ENCODE measurements at regions not wholly inside any gene's neighbourhood (a gene's known extent, or its start where the extent isn't known, plus 50 kb on each side); places are given as distances from the start of the nearest gene placed in this dataset.
"Not testable (repeated sequence)": the region's sequence is repeated elsewhere in the genome, so short reads cannot be mapped to it uniquely, and the experiment has no call there.

- no peak for DNase-seq
Observed at GRCh38 chr10:78327778-78328591, 294.3 kb downstream of the RPS24 start.

- no peak for DNase-seq
Observed at GRCh38 chr10:78328592-78329404, 295.1 kb downstream of the RPS24 start.

- no peak for DNase-seq
Observed at GRCh38 chr10:78330884-78331283, 297.2 kb downstream of the RPS24 start.

- no peak for DNase-seq
Observed at GRCh38 chr10:78331391-78331922, 297.8 kb downstream of the RPS24 start.

GRCh38 chr10:78332012-78332411, 298.3 kb downstream of the RPS24 start:
- DNase-seq: no peak

- no peak for DNase-seq
Observed at GRCh38 chr10:78332657-78333056, 299.0 kb downstream of the RPS24 start.

- no peak for DNase-seq
Observed at GRCh38 chr10:78333362-78334143, 299.9 kb downstream of the RPS24 start.

- DNase-seq: no peak
Observed at GRCh38 chr10:78335371-78335690, 301.7 kb downstream of the RPS24 start.

- no peak for DNase-seq
Observed at GRCh38 chr10:78335691-78336401, 302.2 kb downstream of the RPS24 start.

GRCh38 chr10:78336402-78336791, 302.7 kb downstream of the RPS24 start:
- DNase-seq: no peak

- no peak for DNase-seq
Observed at GRCh38 chr10:78337016-78337415, 303.4 kb downstream of the RPS24 start.

GRCh38 chr10:78337646-78338391, 304.2 kb downstream of the RPS24 start:
- no peak for DNase-seq

- DNase-seq: no peak
Observed at GRCh38 chr10:78338717-78339116, 305.1 kb downstream of the RPS24 start.

GRCh38 chr10:78339251-78339650, 305.6 kb downstream of the RPS24 start:
- DNase-seq: no peak

GRCh38 chr10:78341953-78342614, 308.4 kb downstream of the RPS24 start:
- no peak for DNase-seq

- DNase-seq: no peak
Observed at GRCh38 chr10:78342827-78343653, 309.4 kb downstream of the RPS24 start.

GRCh38 chr10:78344257-78344656, 310.6 kb downstream of the RPS24 start:
- DNase-seq: not testable (repeated sequence)

GRCh38 chr10:78345515-78345914, 311.9 kb downstream of the RPS24 start:
- DNase-seq: not testable (repeated sequence)

GRCh38 chr10:78346721-78347120, 313.1 kb downstream of the RPS24 start:
- no peak for DNase-seq

All from stimulated activated CD4-positive, alpha-beta T cell treated with anti-CD3 and anti-CD28 coated beads, Interleukin-1b, Interleukin-23, amount 100 ng/mL, for 48 hours (primary cell).